NOMO-1 treated with dmso at 0.1 percent for 144 hours (cell line): ENCODE measurements at regions not wholly inside any gene's neighbourhood (a gene's known extent, or its start where the extent isn't known, plus 50 kb on each side); places are given as distances from the start of the nearest gene placed in this dataset.

Experiments used
- DNase-seq: peaks from one replicate; lab custom pipeline; 2025; ENCODE audit not compliant: unreplicated experiment; lab: John Stamatoyannopoulos, UW

DNA sequence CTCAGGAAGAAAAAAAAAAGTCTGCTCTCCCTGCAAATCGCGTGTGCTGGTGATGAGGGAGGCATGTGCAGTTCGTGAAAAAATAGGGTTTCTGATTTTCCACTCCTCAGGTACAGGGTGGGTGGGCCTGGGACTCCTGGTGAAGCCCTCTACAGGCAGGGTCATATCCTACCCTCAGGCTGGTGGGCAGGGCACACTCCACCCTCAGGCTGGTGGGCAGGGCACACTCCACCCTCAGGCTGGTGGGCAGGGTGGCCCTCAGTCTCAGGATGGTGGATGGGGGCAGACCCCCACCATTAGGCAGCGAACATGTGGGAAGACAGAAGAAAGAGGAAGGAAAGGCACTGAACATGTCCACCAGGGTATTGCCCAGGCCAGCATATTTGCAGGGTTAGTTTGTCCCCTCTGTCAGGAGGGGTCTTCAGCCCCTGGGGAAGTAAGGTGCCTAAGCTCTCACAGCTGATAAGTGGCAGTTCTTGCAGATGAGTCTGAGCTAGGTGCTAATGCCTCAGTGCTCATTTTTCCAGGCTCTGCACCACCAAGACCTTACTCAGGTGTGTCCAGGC lies 95.2 kb upstream of the RAB6C start:
- DNase-seq, result no peak

DNA sequence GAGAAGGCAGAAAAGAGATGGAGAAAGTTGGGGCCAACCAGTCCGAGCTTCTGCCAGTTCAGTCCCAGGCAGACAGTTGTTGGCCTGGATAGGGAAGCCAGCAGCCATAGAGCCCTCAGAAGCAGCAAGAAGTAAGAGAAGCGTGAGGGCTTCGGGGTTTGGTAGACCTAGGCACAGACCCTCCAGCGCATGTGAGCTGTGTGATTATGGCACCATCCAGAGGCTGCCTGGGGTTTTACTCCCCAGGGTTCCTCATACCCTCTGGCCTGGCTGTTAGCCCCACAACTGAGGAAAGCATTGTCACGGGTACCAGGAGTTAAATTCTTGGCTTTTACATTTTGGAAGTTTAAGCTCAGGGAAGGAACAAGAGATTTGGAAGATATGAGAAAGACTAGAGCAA lies 93.7 kb upstream of the RAB6C start:
- DNase-seq, result no peak

DNA sequence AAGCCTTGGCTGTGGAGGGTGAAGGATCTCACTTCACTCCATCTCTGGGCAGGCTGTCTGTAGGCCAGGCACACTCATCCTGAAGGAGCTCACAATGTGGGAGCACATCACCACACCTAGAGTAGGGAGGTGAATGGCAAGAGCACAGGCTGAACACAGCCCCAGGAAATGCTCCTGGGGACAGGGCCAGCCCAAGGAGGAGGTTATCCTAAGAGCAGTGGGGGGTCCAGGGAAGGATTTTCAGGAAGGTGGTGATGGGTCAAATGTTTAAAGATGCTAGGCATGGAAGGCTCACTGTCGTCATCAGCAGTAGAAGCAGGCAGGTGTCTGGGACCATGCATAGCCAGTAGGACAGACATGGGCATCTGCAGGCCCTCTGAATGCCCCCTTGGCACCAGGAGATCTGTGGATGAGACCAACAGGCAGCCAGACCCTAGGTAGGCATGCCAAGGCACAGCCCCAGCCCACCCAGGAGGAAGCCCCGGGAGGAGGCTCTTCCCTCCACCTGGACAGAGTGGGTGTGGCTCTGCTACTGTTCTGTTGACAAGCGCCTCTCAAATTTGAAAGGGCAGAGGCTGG lies 91.7 kb upstream of the RAB6C start:
- no peak for DNase-seq

DNA sequence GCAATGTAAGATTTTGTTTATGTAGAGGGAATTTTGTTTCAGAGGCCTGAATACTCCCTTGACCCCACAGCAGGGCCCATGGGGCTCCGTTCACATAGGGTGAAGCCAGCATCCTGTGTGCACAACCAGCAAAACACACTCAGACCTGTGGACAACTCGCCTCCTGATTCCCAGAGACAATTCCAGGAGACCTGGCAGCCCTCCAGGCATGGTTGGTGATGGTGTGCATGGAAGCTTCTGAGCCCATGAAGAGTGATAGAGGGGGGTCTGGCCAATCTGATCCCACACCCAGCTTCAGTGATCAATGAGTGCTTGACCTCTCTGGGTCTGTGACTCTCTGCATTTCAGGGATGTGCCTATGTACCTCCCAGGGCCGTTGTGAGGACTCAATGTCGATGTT lies 91.0 kb upstream of the RAB6C start:
- no peak for DNase-seq

DNA sequence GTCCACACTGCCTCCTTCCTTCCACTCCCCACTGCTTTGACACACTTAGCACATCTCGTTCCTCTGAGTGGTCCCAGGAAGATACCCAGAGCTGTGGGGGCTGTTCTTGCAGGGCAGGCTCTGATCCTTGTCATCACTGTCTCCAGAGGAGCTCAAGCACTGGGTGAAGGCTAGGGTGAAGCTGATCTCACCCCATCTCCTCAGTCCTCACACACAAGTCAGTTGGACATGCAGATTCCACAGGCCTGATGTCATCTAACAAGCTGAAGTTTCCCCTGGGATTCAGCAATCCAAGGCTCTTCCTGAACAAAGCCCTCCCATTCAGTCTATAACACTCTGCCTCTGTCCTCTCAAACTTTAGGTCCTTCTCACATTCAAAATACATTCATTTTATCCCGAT lies 90.6 kb upstream of the RAB6C start:
- DNase-seq, result no peak

DNA sequence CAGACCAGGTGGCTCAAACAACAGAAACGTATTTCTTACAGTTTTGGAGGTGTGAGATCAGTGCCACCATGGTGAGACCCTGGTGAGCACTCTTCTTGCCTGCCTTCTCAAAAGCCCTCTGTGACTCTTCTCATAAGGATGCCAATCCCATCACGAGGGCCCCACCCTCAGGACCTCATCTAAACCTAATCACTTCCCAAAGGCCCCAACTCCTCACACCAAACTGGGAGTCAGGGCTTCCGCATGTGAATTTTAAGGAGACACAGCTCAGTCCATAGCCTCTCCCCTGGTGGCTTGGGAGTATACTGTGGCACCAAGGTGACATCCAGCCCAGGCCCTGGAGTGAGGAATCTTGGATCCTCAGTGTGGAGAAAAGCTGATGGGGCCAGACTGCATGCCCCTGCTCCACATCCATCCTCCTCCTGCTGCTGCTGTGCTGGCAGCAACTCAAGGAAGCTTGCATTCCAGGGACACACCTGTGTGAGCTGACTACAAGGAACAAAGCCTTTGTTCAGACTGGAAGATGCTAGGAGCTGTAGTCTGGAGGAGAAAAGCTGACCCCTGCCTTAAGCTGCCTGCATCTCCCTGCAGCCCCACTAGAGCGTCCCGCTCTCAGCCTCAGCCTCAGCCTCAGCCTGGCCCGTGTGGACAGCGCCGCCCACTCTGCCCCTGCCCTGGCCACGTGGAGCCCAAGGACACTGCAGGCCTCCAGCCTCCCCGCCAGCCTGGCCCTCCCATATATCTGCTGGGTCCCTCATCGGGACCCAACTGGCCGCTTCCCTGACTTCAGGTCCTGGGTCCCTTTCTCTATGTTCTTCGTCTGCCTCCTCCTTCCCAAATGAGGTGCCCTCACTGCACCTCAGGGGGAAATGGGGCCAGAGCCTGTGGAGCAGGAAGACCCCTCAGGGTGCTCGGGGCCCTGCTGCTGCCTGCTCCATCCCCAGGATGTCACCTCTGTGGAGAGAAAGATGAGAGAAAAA lies 87.8 kb upstream of the RAB6C start:
- no peak for DNase-seq

DNA sequence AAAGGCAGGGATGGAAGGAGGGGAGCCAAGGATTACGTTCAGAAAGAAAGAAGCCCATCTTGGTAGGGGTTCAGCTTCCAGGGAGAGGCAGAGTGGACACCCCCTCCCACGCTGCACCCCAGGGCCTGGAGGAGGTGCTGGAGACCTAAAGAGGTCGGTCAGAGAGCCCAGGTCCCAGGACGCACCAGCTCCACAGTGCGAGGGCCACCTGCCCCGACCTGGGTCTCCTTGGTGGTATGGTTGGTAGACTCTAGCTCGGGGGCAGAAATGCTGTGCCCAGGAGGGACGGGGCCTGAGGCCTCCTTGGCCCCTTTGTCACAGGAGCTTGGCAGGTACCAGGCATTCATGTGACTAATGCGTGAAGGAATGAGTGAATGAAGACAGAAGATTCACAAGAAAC lies 87.1 kb upstream of the RAB6C start:
- DNase-seq, result no peak

DNA sequence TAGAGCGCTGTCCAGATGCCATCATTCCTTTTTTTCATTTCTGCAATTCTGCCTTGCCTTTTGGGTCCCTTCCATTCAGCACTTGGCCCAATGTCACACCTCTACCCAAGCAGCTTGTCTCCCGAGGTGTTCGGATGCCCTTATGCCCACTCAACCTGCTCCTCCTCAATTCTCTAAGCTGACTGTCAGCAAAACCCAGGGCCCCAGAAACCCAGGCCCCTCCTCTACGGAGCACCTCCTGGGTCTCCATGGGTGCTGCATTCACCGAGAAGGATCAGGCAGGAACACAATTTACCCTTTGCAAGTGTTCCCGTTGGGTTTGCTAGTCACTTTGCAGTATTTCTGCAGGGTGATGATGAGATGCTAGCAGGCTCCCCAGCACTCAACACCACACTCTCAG lies 86.7 kb upstream of the RAB6C start:
- DNase-seq, result no peak

DNA sequence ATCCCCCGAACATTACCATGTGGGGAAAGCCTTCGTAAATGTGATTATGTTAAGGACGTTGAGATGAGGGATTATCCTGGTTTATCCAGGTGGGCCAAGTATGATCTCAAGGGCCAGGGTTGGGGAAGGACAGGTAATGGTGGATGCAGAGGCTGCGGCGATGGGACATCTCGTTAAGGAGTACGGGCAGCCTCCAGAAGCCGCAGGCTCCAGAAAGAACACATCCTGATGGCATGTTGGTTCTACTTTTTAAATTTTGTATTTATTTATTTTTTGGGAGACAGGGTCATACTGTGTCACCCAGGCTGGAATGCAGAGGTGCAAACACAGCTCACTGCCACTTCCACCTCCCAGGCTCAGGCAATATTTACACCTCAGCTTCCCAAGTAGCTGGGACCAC lies 86.2 kb upstream of the RAB6C start:
- DNase-seq, result no peak

DNA sequence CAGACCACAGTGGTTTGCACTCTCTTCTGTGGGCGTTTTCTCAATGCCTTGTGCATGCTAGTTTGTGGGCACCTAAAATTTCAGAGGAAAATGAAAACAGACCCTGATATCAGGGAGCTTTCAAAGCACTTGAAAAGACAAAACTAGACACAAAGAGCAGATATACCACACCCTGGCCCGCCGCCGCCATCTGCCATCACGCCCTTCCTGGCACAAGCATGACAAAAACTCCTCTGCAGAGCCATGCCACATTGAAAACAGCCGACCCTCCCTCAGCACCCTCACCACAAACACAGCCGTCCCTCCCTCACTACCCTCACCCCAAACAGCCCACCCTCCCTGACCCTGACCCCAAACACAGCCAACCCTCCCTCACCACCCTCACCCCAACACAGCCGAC lies 84.8 kb upstream of the RAB6C start:
- no peak for DNase-seq

DNA sequence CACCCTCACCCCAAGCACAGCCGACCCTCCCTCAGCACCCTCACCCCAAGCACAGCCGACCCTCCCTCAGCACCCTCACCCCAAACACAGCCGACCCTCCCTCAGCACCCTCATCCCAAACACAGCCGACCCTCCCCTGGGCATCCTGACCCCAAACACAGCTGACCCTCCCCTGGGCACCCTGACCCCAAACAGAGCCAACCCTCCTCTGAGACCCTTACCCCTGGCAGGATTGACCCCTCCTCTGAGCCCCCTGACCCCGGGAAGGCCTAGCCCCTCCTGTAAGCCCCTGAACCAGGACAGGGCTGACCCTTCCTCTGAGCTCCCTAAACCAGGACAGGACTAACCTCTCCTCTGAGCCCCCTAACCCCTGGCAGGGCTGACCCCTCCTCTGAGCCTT lies 84.4 kb upstream of the RAB6C start:
- no peak for DNase-seq

DNA sequence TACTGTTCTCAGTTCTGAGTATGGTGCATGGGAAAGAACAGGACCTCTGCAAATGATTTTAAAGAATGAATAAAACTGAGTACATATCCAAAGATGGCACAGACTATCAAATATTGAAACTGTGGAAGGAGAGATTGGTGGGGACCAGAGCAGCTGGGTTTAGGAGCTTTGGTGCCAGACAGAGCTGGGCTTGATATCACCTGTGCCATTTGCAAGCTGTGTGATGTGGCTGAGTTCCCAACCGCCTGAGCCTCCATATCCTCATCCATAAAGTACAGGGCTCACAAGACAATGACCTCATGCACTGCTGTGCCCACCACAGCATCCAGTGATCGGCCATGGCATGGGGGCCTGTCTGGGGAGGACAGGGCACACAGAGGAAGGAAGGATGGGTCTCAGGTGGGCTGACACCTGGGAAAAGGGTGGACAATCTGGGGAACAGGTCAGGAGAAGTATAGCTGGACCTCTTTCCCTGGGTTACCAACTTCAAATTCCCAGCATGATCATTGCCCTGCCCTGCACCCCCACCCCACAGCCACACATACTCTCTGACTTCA lies 83.9 kb upstream of the RAB6C start:
- no peak for DNase-seq

DNA sequence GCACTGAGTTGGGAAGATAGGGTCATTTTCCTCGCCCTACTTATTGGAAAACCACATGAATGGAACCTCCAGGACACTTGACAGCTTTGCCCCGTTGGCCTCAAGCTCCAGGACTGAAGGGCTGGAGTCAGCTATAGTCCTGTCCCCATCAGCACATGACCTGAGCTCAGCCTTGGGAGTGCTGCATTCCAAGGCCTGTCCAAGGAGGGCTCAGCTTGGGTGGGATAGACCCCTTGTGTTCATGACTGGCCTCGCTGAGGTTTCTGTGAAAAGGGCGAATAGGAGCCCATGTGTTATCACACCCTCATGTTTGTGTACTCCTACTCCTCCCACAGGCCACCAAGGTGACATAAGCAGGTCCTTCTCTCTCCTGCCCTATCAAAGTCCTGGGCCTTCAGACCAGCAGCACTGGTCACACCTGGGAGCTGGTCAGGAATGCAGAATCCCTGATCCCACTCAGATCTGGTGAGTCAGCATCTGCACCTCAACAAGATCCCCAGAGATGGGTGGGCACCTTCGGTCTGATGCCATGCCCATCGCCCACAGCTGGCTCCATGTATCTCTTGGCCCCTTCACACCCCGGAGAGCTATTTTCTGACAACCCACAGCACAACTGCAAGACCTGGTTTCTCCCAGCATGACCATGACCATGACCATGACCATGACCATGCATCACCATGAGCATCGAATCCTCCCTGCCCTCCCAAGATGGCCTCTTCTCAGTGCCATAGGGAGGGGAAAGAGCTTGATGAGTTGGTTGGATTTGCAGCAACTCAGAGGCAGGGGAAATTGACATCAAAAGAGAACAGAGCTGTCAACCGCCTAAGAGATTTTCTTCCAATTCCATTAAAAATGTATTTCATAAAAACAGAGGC lies 83.0 kb upstream of the RAB6C start:
- DNase-seq, result no peak

DNA sequence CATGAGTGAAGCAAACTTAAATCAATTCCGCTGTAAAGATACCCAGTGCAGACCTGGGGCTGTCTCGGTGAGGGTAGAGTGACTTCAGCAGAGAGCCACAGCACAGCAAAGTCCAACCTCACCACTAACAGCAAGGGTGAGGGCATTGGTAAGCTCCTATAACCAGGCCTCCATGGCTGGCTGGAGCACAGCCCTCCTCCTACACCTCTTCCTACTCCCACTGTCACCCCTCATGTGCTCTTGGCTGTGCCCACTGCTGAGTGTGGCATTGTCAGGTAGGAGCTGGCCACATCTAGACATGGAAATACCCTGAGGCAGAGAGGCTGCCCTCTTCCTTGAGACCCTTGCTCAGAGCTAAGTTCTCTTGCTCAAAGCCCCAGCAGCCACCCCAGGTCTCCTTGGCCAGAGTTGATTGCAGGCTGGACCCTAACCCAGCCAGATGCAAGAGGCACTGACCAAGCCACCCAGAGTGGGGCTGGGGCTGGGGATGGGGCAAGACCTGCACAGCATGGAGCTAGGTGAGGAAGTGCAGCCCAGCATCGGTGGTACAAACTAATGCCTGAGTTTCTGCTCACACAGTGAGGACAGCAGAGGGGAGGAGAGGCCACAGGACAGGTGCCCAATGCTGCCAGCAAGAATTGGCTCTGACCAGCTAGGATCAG lies 77.6 kb upstream of the RAB6C start:
- DNase-seq, result no peak

DNA sequence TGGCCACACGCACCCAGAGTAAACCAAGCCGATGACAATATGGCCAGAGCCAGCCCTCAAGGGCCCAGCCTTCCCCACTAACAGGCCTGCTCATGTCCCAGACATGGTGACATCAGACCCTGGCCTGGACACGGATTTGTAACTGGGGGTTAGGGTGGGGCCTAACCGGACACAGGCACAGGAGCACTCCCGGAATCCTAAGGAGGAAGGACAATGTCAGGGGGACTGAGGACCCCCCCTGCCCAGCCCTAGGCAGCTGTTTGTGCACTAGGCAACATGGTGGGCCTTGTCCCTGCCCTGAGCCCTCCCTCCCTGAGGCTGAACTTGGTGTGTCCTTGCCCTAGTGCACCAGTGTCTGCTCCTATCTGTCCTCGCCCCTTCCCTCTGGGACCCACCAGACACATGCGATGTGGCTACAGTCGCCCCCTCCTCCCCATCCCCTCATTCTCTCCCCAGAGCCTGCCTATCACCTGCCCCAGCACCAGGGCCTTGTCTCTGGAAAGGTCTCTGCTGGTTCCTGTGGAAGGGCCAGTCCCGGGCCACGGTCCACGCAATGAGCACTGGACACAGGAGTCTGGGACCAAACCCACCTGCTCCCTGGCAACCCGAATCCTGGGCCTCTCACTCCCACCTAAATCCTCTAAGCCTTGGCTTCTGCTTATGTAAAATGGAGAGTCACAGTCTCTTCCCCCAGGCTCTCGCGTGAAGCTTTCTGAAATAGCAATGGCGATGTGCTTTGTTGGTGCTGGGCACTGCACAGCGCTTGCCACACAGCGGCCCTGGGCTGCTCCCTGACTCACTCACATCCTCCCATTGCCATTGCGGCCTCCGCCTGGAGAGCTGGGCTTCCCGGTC lies 76.5 kb upstream of the RAB6C start:
- DNase-seq, result no peak

DNA sequence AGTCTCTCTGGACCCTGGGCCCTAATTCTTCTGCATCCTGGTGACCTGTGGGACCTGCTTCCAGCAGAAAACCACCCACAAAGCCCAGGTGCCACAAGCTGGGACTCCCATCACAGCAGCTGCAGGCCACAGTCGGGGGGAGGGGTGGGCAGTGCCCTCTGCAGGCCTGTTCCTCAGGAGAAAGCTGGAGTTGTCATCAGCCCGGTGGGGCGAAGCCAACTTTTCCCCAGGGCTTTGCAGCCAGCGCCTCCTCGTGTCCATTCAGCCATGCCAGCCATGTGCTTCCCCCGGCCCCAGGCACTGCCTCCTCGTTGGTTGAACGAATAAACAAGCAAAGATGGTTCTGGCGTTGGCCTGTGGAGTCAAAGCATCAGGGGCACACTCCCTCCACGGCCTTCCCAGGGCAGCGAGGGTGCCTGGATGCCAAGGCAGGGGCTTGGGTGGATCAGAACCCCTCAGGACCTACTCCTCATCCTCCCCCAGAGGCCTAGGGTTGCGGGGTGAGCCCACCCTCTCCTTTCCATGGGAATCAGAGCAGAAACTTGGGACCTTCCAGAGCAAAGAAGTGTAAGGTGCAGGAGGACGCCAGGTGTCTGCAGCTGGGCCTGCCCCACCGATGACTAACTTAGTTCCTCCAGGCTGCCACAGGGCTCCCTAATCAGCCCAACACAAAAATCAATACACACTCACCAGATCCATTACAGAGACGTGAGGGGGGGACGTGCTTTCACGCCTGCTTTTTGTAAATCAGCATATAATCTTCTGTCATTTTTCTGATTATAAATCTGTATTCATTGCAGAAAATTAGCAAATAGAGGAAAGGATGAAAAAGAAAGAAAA lies 75.7 kb upstream of the RAB6C start:
- no peak for DNase-seq

DNA sequence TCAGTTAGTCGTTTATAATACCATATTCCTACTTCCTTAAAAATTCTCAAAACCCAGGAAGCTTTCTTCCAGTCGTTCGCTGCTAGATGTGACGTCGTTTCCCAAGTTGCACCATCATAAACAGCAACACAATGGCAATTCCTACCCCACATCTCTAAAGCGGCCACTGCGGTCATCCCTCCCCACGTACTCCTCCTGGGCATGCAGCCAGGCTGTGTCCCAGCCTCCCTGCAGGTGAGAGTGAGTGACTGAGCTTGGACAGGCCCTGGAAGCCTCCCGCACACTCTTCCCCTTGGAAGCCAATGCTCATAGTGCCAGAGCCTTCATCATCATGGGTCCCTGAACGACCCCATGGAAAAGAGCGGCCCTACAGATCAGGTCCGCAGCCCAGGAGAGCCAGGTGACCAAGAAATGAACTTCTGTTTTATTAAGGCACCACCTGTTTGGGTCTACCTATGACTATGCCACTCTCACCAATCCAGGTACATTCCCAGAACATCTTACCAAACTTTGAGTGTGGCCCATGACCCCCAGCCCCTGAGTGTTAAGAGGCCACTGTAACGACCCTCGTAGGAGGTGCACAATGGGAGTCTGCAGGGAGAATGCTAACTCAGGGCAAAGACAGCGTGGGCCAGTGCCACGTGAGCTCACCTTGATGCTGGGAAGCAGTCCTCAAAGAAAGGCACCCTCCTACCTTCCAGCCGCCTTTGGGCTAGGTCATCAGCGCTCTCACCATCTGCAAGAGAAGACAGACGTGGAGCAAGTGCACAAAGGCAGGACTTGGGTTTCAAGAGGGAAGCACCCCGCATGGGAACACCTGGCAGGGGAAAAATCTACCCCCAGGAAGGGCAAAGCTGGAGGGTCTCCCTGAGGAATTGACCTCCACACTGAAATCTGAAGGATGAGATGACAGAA lies 74.7 kb upstream of the RAB6C start:
- no peak for DNase-seq

DNA sequence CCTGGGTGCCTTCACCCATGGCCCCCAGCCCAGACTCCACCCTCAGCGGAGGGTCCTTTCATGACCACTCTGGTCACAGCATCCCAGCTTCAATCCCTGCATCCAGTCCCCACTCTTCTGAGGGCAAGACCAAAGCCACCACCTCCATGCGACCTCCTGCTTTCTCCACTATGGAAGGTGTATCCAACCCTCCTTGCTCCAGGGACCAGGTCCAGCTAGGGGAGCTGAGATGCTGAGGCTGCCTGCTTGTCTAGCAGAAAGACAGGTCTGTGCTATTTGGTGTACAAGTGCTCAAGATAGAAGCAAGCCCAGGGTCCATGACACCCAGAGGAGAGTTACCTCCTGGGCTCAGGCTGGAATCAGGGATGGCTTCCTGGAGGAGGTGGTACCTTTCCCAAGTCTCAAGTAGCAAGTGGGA lies 73.8 kb upstream of the RAB6C start:
- DNase-seq, result no peak
